ENCODE measurements at regions not wholly inside any gene's neighbourhood (a gene's known extent, or its start where the extent isn't known, plus 50 kb on each side); places are given as distances from the start of the nearest gene placed in this dataset.

GRCh38 chr6:133190912-133191311 is 50.2 kb upstream of the EYA4 start:
- no peak for DNase-seq

- DNase-seq: no peak
Measured at GRCh38 chr6:133191323-133191722, 49.8 kb upstream of the EYA4 start.

Measured in CD4-positive, alpha-beta T cell treated with Interleukin-4 for 1 hour (primary cell).